ENCODE measurements at regions not wholly inside any gene's neighbourhood (a gene's known extent, or its start where the extent isn't known, plus 50 kb on each side); places are given as distances from the start of the nearest gene placed in this dataset.

- no peak for TF ChIP-seq CTCF (IDR thresholded peaks at IDR 0.05)
- TF ChIP-seq POLR2A (IDR thresholded peaks at IDR 0.05), result no peak
Observed at GRCh38 chr6:131349199-131349598, 213.9 kb downstream of the AKAP7 start.

Measured in uterus (tissue), 2 donors.